GM19240 (cell line): ENCODE measurements at regions not wholly inside any gene's neighbourhood (a gene's known extent, or its start where the extent isn't known, plus 50 kb on each side); places are given as distances from the start of the nearest gene placed in this dataset.
"Not testable (repeated sequence)": the region's sequence is repeated elsewhere in the genome, so short reads cannot be mapped to it uniquely, and the experiment has no call there.

Experiments
- DNase-seq: peaks from one replicate; pipeline ENCODE4 v3.0.0; 2011; ENCODE audit warnings: low spot score; ENCODE audit not compliant: insufficient read length

GRCh38 chr7:131937868-131938267 is 381.4 kb upstream of the PODXL start:
- DNase-seq = no peak

- no peak for DNase-seq
These were observed 378.8 kb upstream of the PODXL start for GRCh38 chr7:131935180-131935579.

- DNase-seq = no peak
These were observed 378.0 kb upstream of the PODXL start for GRCh38 chr7:131934452-131934851.

- no peak for DNase-seq
These were observed 377.4 kb upstream of the PODXL start for GRCh38 chr7:131933751-131934289.

GRCh38 chr7:131933219-131933618 is 376.8 kb upstream of the PODXL start:
- DNase-seq = not testable (repeated sequence)

GRCh38 chr7:131932271-131932670 is 375.8 kb upstream of the PODXL start:
- no peak for DNase-seq

- no peak for DNase-seq
These were observed 374.9 kb upstream of the PODXL start for GRCh38 chr7:131931370-131931769.

GRCh38 chr7:131929632-131930031 is 373.2 kb upstream of the PODXL start:
- DNase-seq = no peak

- no peak for DNase-seq
These were observed 371.5 kb upstream of the PODXL start for GRCh38 chr7:131927770-131928423.

GRCh38 chr7:131925636-131926035 is 369.2 kb upstream of the PODXL start:
- DNase-seq = no peak

GRCh38 chr7:131924857-131925256 is 368.4 kb upstream of the PODXL start:
- DNase-seq = no peak

GRCh38 chr7:131922948-131923347 is 366.5 kb upstream of the PODXL start:
- not testable (repeated sequence) for DNase-seq

GRCh38 chr7:131921016-131921415 is 364.6 kb upstream of the PODXL start:
- DNase-seq = no peak

GRCh38 chr7:131919920-131920709 is 363.7 kb upstream of the PODXL start:
- DNase-seq = no peak

GRCh38 chr7:131911112-131911511 is 354.7 kb upstream of the PODXL start:
- DNase-seq = no peak

GRCh38 chr7:131909151-131909768 is 352.8 kb upstream of the PODXL start:
- DNase-seq = no peak

GRCh38 chr7:131908714-131909113 is 352.3 kb upstream of the PODXL start:
- no peak for DNase-seq

GRCh38 chr7:131905471-131905973 is 349.1 kb upstream of the PODXL start:
- DNase-seq = no peak

- no peak for DNase-seq
These were observed 348.4 kb upstream of the PODXL start for GRCh38 chr7:131904760-131905327.

GRCh38 chr7:131903315-131903714 is 346.9 kb upstream of the PODXL start:
- no peak for DNase-seq

- DNase-seq = no peak
These were observed 344.4 kb upstream of the PODXL start for GRCh38 chr7:131900785-131901287.
